ENCODE measurements at regions not wholly inside any gene's neighbourhood (a gene's known extent, or its start where the extent isn't known, plus 50 kb on each side); places are given as distances from the start of the nearest gene placed in this dataset.

DNA sequence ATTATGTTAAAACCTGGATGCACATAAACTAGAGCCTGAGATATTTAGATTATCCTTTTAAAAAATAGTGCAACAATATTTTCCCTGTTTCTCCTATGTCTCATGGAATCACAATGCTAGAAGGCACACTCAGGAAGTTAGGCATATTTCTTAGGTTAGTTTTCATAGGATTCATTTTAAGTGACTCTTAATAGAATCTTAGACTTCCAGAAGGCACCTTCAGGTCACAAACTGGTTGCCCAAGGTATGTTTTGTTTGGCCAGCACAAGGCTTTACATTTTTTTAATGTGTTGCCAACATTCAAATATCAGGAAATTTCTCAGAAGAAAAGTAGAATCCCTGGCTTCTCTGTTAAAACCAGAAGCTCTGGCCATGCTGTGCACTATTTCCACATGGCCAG is 129.3 kb downstream of the LNPK start:
- TF ChIP-seq CTCF (IDR thresholded peaks at IDR 0.05): no peak
- TF ChIP-seq POLR2A (IDR thresholded peaks at IDR 0.05): no peak
